ENCODE measurements at regions not wholly inside any gene's neighbourhood (a gene's known extent, or its start where the extent isn't known, plus 50 kb on each side); places are given as distances from the start of the nearest gene placed in this dataset.
"Not testable (repeated sequence)": the region's sequence is repeated elsewhere in the genome, so short reads cannot be mapped to it uniquely, and the experiment has no call there.

DNA sequence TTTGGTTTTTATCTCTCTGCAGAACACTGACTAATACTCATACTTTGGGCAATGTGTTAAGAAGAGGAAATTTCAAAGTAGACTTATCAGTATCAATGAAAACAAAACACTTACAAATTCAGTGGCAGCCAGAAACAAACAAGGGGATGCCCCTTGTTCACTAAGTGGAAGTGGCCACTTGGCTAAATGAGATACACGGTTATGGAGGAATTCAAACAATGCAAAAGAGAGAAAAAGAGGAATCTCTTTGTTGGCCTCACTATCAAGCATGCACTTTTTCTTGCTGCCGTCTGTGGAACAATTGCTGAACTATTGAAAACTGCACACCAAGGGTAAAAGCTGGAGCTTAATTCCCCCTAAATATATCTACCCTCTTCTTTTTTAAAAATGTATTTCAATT, 2044.9 kb upstream of the CDH6 start:
- H3K27me3 Mint-ChIP-seq, result no peaks in the 10 kb centered on the region
- H3K9me3 Mint-ChIP-seq, result peaks cover 0 to 5% of the 10 kb centered on the region in 2 donors
- no peak for ATAC-seq
- no peak for DNase-seq
- H3K4me3 Mint-ChIP-seq, result no peak overlapping the region
- no peaks in the 10 kb centered on the region for H3K4me1 Mint-ChIP-seq
- no peak overlapping the region for H3K27ac Mint-ChIP-seq

DNA sequence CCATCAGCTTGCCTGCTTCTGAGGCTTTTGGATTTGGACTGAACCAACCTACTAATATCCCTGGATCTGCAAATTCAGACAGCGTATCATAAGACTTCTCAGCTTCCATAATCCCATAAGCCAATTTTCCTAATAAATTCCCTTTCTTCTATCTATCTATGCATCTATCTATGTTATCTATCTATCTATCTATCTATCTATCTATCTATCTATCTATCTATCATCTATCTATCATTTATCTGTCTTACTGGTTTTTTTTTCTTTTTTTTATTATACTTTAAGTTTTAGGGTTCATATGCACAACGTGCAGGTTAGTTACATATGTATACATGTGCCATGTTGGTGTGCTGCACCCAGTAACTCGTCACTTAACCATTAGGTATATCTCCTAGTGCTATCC, 2045.4 kb upstream of the CDH6 start:
- H3K27ac Mint-ChIP-seq, result no peak overlapping the region
- ATAC-seq (no peak), DNase-seq (no peak)
- H3K4me3 Mint-ChIP-seq, result no peak overlapping the region
- no peaks in the 10 kb centered on the region for H3K9me3 Mint-ChIP-seq
- no peaks in the 10 kb centered on the region for H3K4me1 Mint-ChIP-seq
- no peaks in the 10 kb centered on the region for H3K27me3 Mint-ChIP-seq

DNA sequence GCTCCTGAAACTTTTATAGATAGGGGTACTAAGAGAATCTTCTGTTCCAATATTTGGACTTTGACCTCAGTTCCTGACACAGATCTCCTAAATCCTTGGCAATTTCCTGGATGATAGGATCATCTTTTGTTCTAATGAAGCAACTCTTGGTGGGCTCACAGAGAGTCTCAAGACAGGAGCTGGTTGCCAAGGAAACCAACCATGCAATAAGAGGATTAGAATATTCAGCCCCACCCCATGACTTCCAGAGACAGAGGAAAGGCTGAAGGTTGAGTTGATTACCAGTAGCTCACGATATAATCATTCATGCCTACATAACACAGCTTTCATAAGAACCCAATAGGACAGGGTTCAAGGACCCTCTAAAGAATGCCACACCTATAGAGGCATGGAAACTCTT, 2050.2 kb upstream of the CDH6 start:
- Mint-ChIP-seq H3K27me3 (no peaks in the 10 kb centered on the region), H3K4me3 (no peak overlapping the region), H3K4me1 (no peaks in the 10 kb centered on the region), H3K9me3 (no peaks in the 10 kb centered on the region), H3K27ac (no peak overlapping the region)
- ATAC-seq (no peak), DNase-seq (no peak)

GRCh38 chr5:29134418-29134817, 2059.1 kb upstream of the CDH6 start:
- peaks cover 0 to 27% of the 10 kb centered on the region in 2 donors for H3K9me3 Mint-ChIP-seq
- H3K4me1 Mint-ChIP-seq, result no peaks in the 10 kb centered on the region
- ATAC-seq (no peak), DNase-seq (no peak)
- H3K27me3 Mint-ChIP-seq, result no peaks in the 10 kb centered on the region
- H3K4me3 Mint-ChIP-seq, result no peak overlapping the region
- H3K27ac Mint-ChIP-seq, result no peak overlapping the region

DNA sequence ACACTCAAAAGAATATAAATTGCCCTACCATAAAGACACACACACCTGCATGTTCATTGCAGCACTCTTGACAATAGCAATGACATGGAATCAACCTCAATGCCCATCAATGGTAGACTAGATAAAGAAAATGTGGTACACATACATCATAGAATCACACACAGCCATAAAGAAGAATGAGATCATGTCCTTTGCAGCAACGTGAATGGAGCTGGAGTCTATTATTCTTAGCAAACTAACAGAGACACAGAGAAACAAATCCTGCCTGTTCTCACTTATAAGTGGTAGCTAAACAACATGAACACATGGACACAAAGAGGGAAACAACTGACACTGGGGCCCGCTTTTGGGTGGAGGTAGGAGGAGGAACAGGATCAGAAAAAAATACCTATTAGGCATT, 2062.2 kb upstream of the CDH6 start:
- Mint-ChIP-seq H3K9me3 (peaks cover 0 to 27% of the 10 kb centered on the region in 2 donors), H3K4me1 (no peaks in the 10 kb centered on the region), H3K27me3 (no peaks in the 10 kb centered on the region), H3K4me3 (no peak overlapping the region), H3K27ac (no peak overlapping the region)
- DNase-seq, result no peak
- ATAC-seq, result no peak

DNA sequence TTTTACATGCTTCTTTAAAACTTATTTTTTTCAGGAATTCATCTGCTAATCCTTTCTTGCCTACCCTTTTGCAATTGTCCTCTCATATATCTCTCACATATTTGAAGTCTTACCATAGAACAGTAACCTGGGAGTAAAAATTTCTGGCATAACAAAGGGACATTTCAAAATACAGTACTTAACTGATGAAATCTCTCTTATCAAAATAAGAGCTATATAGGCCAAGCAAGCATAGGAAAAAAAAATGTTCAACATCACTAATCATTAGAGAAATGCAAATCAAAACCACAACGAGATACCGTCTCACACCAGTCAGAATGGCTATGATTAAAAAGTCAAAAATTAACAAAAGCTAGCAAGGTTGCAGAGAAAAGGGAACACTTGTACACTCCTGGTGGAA, 2062.7 kb upstream of the CDH6 start:
- Mint-ChIP-seq H3K27ac (no peak overlapping the region), H3K9me3 (peaks cover 0 to 27% of the 10 kb centered on the region in 2 donors), H3K27me3 (no peaks in the 10 kb centered on the region), H3K4me1 (no peaks in the 10 kb centered on the region), H3K4me3 (no peak overlapping the region)
- ATAC-seq, result no peak
- DNase-seq, result no peak

GRCh38 chr5:29127524-29128156, 2065.8 kb upstream of the CDH6 start:
- H3K4me1 Mint-ChIP-seq, H3K27ac Mint-ChIP-seq, ATAC-seq, H3K27me3 Mint-ChIP-seq, H3K4me3 Mint-ChIP-seq, DNase-seq: not testable (repeated sequence)
- H3K9me3 Mint-ChIP-seq, result peaks cover 0 to 23% of the 10 kb centered on the region in 2 donors

DNA sequence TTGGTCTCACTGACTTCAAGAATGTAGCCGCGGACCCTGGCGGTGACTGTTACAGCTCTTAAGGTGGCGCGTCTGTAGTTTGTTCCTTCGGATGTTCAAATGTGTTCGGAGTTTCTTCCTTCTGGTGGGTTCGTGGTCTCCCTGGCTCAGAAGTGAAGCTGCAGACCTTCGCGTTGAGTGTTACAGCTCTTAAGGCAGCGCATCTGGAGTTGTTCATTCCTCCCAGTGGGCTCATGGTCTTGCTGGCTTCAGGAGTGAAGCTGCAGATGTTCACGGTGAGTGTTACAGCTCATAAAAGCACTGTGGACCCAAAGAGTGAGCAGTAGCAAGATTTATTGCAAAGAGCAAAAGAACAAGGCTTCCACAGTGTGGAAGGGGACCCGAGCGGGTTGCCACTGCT, 2067.0 kb upstream of the CDH6 start:
- not testable (repeated sequence) for H3K27me3 Mint-ChIP-seq, H3K4me1 Mint-ChIP-seq

DNA sequence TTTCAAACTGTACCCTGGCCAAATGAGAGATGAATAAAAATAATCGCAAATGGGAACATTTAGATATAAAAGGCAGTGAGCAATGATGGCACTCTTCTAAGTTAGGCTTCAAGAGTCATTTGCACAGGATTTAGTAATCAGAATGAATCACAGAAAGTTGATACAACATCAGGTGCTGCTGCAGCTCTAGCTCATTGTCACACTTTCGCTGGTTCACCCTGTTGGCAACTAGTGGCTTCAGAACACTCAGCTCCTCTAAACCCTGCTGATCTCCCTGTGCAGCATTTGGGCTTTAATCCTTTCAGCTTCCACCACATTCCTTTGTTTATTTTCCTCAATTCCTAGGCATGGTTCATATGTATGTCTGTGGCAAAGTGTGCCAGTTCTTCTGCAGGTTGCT, 2071.2 kb upstream of the CDH6 start:
- no peak overlapping the region for H3K27ac Mint-ChIP-seq
- no peaks in the 10 kb centered on the region for H3K4me1 Mint-ChIP-seq
- no peak for ATAC-seq
- H3K27me3 Mint-ChIP-seq, result no peaks in the 10 kb centered on the region
- peaks cover 0 to 21% of the 10 kb centered on the region in 2 donors for H3K9me3 Mint-ChIP-seq
- no peak overlapping the region for H3K4me3 Mint-ChIP-seq
- no peak for DNase-seq

More for the DNA sequence above, 2067.0 kb upstream of the CDH6 start:
- not testable (repeated sequence) for ATAC-seq, DNase-seq, H3K4me3 Mint-ChIP-seq, H3K27ac Mint-ChIP-seq
- H3K9me3 Mint-ChIP-seq, result peaks cover 0 to 24% of the 10 kb centered on the region in 2 donors

- Mint-ChIP-seq H3K9me3 (peaks cover 5 to 8% of the 10 kb centered on the region in 2 donors), H3K27me3 (no peaks in the 10 kb centered on the region), H3K27ac (no peak overlapping the region), H3K4me3 (no peak overlapping the region), H3K4me1 (no peaks in the 10 kb centered on the region)
- DNase-seq (no peak), ATAC-seq (no peak)
Measured at GRCh38 chr5:29114331-29114768, 2076.0 kb upstream of the CDH9 start.

GRCh38 chr5:29113516-29113915, 2075.1 kb upstream of the CDH9 start:
- H3K4me1 Mint-ChIP-seq, result no peaks in the 10 kb centered on the region
- no peak overlapping the region for H3K4me3 Mint-ChIP-seq
- no peaks in the 10 kb centered on the region for H3K27me3 Mint-ChIP-seq
- no peak for ATAC-seq
- peaks cover 13% of the 10 kb centered on the region in 2 donors for H3K9me3 Mint-ChIP-seq
- DNase-seq, result no peak
- no peak overlapping the region for H3K27ac Mint-ChIP-seq

DNA sequence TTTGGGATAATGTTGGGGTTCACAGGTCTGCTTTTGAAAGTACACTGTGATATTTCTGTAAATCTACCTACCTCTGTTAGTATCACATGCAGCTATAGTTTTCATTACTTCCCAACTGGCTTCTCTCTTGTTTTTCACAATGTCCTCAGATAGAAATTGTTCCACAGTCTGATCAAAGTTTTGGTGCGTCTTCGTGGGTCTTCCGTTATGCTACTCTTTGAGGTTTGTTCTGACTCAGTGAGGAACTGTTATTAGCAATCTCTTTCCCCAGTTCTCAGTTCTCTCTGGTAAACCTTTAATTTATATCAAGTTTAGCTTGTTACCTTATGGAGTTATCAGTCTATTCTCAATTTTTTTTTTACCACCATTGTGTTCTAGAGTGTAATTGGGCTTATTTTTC, 2061.2 kb upstream of the CDH9 start:
- H3K4me1 Mint-ChIP-seq, result no peaks in the 10 kb centered on the region
- peaks cover 0 to 11% of the 10 kb centered on the region in 2 donors for H3K9me3 Mint-ChIP-seq
- no peak for DNase-seq
- no peaks in the 10 kb centered on the region for H3K27me3 Mint-ChIP-seq
- no peak overlapping the region for H3K27ac Mint-ChIP-seq
- ATAC-seq, result no peak
- H3K4me3 Mint-ChIP-seq, result no peak overlapping the region

- DNase-seq (no peak), ATAC-seq (no peak)
- Mint-ChIP-seq H3K9me3 (peaks cover 10 to 28% of the 10 kb centered on the region in 2 donors), H3K27me3 (no peaks in the 10 kb centered on the region), H3K27ac (no peak overlapping the region), H3K4me3 (no peak overlapping the region), H3K4me1 (no peaks in the 10 kb centered on the region)
Measured at GRCh38 chr5:29089591-29090130, 2051.3 kb upstream of the CDH9 start.

GRCh38 chr5:29085142-29085541, 2046.8 kb upstream of the CDH9 start:
- H3K4me3 Mint-ChIP-seq, result no peak overlapping the region
- no peaks in the 10 kb centered on the region for H3K27me3 Mint-ChIP-seq
- ATAC-seq (no peak), DNase-seq (no peak)
- H3K9me3 Mint-ChIP-seq, result peaks cover 10 to 37% of the 10 kb centered on the region in 2 donors
- no peaks in the 10 kb centered on the region for H3K4me1 Mint-ChIP-seq
- H3K27ac Mint-ChIP-seq, result no peak overlapping the region

DNA sequence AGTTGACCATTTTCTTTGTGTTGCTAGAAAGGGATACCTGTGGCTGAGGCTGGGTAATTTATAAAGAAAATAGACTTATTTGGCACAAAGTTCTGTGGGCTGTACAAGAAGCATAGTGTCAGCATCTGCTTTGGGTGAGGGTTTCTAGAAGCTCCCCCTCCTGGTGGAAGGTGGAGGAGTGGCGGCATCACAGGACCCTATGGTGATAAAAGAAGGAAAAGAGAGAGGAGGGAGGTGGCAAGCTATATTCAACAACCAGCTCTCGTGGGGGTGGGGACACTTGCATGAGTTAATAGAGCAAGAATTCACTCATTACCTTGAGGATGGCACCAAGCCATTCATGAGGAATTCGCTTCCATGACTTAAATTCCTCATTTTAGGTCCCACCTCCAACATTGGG, 2041.4 kb upstream of the CDH9 start:
- no peak for DNase-seq
- H3K9me3 Mint-ChIP-seq, result peaks cover 7 to 26% of the 10 kb centered on the region in 2 donors

DNA sequence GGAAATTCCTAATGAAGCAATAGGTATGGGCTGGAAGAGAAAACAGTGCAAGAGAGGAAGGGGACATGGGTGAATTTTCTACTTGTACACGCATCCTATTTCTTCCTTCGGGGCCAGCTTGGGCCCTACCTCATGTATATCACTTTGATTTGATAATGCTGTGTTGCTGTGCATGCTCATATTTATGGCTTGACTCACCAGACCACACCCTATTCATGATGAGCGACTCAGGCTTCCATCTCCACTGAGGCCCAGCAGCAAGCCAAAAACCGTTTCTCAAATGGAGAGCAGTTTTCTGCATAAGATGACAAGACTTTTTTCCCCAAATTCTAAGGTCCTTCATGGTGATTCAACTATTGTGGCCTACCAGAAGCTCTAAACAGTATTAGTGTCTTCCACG, 2039.1 kb upstream of the CDH9 start:
- peaks cover 7 to 26% of the 10 kb centered on the region in 2 donors for H3K9me3 Mint-ChIP-seq
- no peaks in the 10 kb centered on the region for H3K4me1 Mint-ChIP-seq
- no peak for DNase-seq
- H3K4me3 Mint-ChIP-seq, result no peak overlapping the region
- H3K27ac Mint-ChIP-seq, result no peak overlapping the region
- no peak for ATAC-seq
- H3K27me3 Mint-ChIP-seq, result no peaks in the 10 kb centered on the region

More for the DNA sequence above, 2041.4 kb upstream of the CDH9 start:
- ATAC-seq, result no peak
- no peaks in the 10 kb centered on the region for H3K4me1 Mint-ChIP-seq
- H3K27ac Mint-ChIP-seq, result no peak overlapping the region
- no peaks in the 10 kb centered on the region for H3K27me3 Mint-ChIP-seq
- H3K4me3 Mint-ChIP-seq, result no peak overlapping the region

- Mint-ChIP-seq H3K4me1 (no peaks in the 10 kb centered on the region), H3K9me3 (peaks cover 13 to 14% of the 10 kb centered on the region in 2 donors), H3K4me3 (no peak overlapping the region), H3K27me3 (no peaks in the 10 kb centered on the region), H3K27ac (no peak overlapping the region)
- DNase-seq, result no peak
- no peak for ATAC-seq
Measured at GRCh38 chr5:29069104-29069402, 2030.7 kb upstream of the CDH9 start.
